BE2C (cell line): ENCODE measurements at regions not wholly inside any gene's neighbourhood (a gene's known extent, or its start where the extent isn't known, plus 50 kb on each side); places are given as distances from the start of the nearest gene placed in this dataset.

Source experiments
- DNase-seq: peaks from one replicate; pipeline ENCODE4 v3.0.0-alpha.2; 2020
- H3K27me3 ChIP-seq: fragments of 250-450 bp; sonication (Bioruptor Pico); 2 replicates; pipeline ENCODE4 v1.5.1; 2020; ENCODE audit warnings: mild to moderate bottlenecking
- H3K36me3 ChIP-seq: fragments of 250-450 bp; sonication (Bioruptor Pico); 2 replicates; pipeline ENCODE4 v1.5.1; 2020; ENCODE audit warnings: mild to moderate bottlenecking
- H3K4me1 ChIP-seq: fragments of 250-450 bp; sonication (Bioruptor Pico); 2 replicates; pipeline ENCODE4 v1.5.1; 2020
- H3K4me3 ChIP-seq: 2 replicates; pipeline ENCODE4 v1.5.1; 2011; ENCODE audit warnings: low read depth, low read length
- H3K9me3 ChIP-seq: fragments of 250-450 bp; sonication (Bioruptor Pico); 2 replicates; pipeline ENCODE4 v1.5.1; 2020
- TF ChIP-seq, protein P1 (sequence below): IDR thresholded peaks from 2 replicates; pipeline ENCODE4 v1.5.1; 2012; ENCODE audit warnings: mild to moderate bottlenecking, low read depth, low read length

DNA sequence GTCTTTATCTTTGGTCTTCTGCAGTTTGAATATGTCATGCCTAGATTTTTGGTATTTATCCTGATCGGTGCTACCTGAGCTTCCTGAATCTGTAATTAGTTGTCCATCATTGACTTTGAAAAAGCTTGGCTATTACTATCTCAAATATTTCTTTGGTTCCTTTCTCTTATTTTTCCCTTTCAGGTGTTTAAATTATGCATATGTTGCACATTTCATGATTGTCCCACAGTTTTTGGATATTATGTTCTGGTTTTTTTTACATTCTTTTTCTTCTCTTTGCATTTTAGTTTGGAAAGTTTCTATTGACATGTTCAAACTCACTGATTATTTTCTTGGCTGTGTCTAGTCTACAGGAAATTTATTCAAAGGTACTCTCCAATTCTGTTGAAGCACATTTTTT is 840.3 kb upstream of the LRRC4C start:
- DNase-seq = no peak
- no peaks in the 10 kb centered on the region for H3K27me3 ChIP-seq
- H3K4me1 ChIP-seq = no peaks in the 10 kb centered on the region
- H3K9me3 ChIP-seq = no peaks in the 10 kb centered on the region
- no peaks in the 10 kb centered on the region for H3K36me3 ChIP-seq
- TF ChIP-seq, protein P1, sequence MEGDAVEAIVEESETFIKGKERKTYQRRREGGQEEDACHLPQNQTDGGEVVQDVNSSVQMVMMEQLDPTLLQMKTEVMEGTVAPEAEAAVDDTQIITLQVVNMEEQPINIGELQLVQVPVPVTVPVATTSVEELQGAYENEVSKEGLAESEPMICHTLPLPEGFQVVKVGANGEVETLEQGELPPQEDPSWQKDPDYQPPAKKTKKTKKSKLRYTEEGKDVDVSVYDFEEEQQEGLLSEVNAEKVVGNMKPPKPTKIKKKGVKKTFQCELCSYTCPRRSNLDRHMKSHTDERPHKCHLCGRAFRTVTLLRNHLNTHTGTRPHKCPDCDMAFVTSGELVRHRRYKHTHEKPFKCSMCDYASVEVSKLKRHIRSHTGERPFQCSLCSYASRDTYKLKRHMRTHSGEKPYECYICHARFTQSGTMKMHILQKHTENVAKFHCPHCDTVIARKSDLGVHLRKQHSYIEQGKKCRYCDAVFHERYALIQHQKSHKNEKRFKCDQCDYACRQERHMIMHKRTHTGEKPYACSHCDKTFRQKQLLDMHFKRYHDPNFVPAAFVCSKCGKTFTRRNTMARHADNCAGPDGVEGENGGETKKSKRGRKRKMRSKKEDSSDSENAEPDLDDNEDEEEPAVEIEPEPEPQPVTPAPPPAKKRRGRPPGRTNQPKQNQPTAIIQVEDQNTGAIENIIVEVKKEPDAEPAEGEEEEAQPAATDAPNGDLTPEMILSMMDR = no peak
- H3K4me3 ChIP-seq = no peak overlapping the region

DNA sequence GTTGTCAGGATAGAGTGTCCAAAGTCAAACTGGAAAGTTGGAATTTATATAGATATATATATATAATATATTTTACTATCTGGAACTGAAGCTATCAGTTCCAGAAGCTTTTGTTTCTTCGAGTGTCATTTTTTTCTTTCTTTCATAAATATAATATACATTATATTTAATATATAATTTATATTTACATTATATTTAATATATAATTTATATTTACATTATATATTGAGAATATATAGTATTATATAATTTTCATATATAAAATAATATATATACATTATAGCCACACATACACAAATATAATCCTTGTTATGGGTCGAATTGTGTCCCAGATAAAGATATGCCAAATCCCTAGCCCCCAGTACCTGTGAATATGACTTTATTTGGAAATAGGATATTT is 842.3 kb upstream of the LRRC4C start:
- Histone ChIP-seq H3K4me3 (no peak overlapping the region), H3K27me3 (no peaks in the 10 kb centered on the region), H3K4me1 (no peaks in the 10 kb centered on the region), H3K9me3 (no peaks in the 10 kb centered on the region), H3K36me3 (no peaks in the 10 kb centered on the region)
- TF ChIP-seq, protein P1 = no peak
- no peak for DNase-seq

DNA sequence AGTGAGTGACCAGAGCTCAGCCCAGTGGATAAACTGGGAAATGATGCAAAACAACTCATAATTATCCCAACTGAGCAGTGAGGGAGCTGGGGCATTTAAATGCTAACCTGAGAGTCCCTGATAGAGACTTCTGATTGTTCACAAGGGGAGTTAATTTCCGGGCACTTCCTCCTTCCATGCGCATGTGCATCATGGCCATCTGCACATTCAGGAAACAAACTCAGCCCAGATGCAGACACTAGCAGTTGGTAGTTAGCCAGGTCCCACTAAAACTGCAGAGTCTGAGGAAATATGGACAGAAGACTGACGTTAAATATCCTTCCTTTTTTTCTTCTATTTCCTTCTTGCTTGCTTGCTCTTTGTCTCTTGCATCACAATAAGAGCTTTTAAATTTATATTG is 852.1 kb upstream of the LRRC4C start:
- DNase-seq = peak; percentile 3
- H3K9me3 ChIP-seq = no peaks in the 10 kb centered on the region
- no peak overlapping the region for H3K4me3 ChIP-seq
- no peaks in the 10 kb centered on the region for H3K36me3 ChIP-seq
- H3K4me1 ChIP-seq = no peaks in the 10 kb centered on the region
- H3K27me3 ChIP-seq = no peaks in the 10 kb centered on the region
- TF ChIP-seq, protein P1 = no peak

DNA sequence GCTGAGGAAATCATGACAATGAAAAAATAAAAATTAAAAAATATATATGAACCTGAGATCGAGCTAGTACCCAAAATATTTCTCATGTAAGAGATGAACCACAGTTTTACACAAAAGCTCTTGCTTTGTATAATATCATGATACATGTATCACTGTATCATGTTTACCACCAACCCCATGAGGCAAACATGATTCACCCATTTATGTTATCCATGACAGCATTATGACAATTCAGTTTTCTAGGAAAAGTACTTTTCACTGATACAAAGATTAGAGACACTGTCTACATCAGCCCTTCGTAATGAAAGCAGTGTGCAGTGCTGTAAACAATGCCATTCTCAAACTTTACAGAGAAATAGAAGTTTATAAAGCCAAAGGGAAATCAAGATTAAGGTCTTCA is 852.5 kb upstream of the LRRC4C start:
- H3K4me1 ChIP-seq = no peaks in the 10 kb centered on the region
- H3K36me3 ChIP-seq = no peaks in the 10 kb centered on the region
- no peak overlapping the region for H3K4me3 ChIP-seq
- H3K9me3 ChIP-seq = no peaks in the 10 kb centered on the region
- TF ChIP-seq, protein P1 = no peak
- no peaks in the 10 kb centered on the region for H3K27me3 ChIP-seq
- DNase-seq = no peak

DNA sequence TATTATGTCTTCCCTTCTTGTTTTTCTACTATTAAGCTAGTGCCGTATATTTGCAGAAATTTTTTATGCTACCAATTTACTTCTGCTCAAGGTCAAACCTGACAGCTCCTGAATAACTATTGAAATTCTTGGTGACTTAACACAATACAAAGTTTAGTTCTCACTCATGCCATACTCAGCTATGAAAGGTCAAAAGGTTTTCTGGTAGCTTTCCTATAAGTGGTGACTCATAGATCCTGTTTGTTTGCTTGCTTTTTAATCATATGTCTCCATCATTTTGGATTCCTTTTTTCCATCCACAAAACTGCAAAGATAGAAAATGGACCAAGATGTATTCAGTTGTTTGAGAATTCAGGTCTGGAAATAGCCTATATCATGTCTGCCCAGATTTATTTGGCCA is 855.8 kb upstream of the LRRC4C start:
- H3K4me3 ChIP-seq = no peak overlapping the region
- no peaks in the 10 kb centered on the region for H3K9me3 ChIP-seq
- H3K36me3 ChIP-seq = no peaks in the 10 kb centered on the region
- no peaks in the 10 kb centered on the region for H3K4me1 ChIP-seq
- DNase-seq = no peak
- TF ChIP-seq, protein P1 = no peak
- no peaks in the 10 kb centered on the region for H3K27me3 ChIP-seq

DNA sequence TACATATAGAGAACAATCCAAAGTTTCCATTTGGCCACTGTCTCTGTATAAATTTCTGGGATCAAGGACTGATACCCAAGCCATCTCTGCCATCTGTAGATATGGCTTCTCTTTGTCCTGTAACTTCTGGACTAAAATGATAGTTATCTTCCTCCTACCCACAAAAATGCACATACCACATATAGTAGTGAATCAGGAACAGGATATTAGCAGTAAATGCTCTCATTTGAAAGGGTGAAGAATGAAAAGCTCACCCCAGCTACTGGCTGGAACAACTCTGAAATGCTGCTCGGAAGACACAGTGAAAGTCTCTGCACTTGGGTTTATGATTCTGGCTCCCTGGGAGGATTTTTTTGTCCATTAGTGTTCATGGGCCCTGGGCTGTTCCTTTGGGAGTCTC is 856.4 kb upstream of the LRRC4C start:
- no peaks in the 10 kb centered on the region for H3K27me3 ChIP-seq
- no peak overlapping the region for H3K4me3 ChIP-seq
- H3K36me3 ChIP-seq = no peaks in the 10 kb centered on the region
- TF ChIP-seq, protein P1 = no peak
- no peak for DNase-seq
- H3K9me3 ChIP-seq = no peaks in the 10 kb centered on the region
- no peaks in the 10 kb centered on the region for H3K4me1 ChIP-seq
